HepG2 (cell line): ENCODE measurements at regions not wholly inside any gene's neighbourhood (a gene's known extent, or its start where the extent isn't known, plus 50 kb on each side); places are given as distances from the start of the nearest gene placed in this dataset.

ENCODE experiments used
- ATAC-seq: fragments of 200-7000 bp; cut with Tn5 transposase; 3 replicates; pipeline ENCODE4 v1.9.1; 2020; ENCODE audit warnings: mild to moderate bottlenecking, moderate library complexity
- BruUV-seq: library from RNA; stranded (reverse); fragments of 400-500 nt; replicated peaks from 2 replicates; lab custom pipeline; 2021; lab: Mats Ljungman, UMichigan
- CTCF ChIA-PET: fragments of 300-600 bp; formaldehyde crosslinking; extraction: SDS; loops from one replicate; lab custom pipeline; 2021; ENCODE audit warnings: low total read pairs, inconsistent platforms, low intra/inter-chr PET ratio; lab: Yijun Ruan, JAX
- POLR2A ChIA-PET: fragments of 350-600 bp; sonication (Branson Sonifier 250); formaldehyde crosslinking; loops from one replicate; lab custom pipeline; 2020; ENCODE audit warnings: antibody characterized with exemption, inconsistent platforms; lab: Yijun Ruan, JAX
- DNase-seq: peaks from one replicate; pipeline ENCODE4 v3.0.0-alpha.2; 2015; ENCODE audit warnings: low spot score
- FAIRE-seq: peaks from 3 replicates; lab custom pipeline; 2011; peaks lifted over from hg19 to GRCh38; lab: Jason Lieb, UNC
- H2AFZ ChIP-seq: one replicate; pipeline ENCODE4 v1.6.1; 2011; ENCODE audit warnings: low read length, inconsistent platforms
- H3K27ac ChIP-seq: fragments of 300-600 bp; 3 replicates; pipeline ENCODE4 v1.8.0; 2011; ENCODE audit warnings: mixed run types, mild to moderate bottlenecking, mixed read lengths, low read length, inconsistent platforms; ENCODE audit not compliant: insufficient read depth; ENCODE audit errors: extremely low read length
- H3K27me3 ChIP-seq, 2 experiments: fragments of 200-600 bp in 1 of 2; 2 replicates in 1 of 2; 3 replicates in 1 of 2; pipeline versions ENCODE4 v1.6.0 to v1.8.0; 2011; ENCODE audit warnings: low read length in 2 of 2, mild to moderate bottlenecking in 2 of 2, moderate library complexity in 2 of 2, inconsistent platforms in 1 of 2; ENCODE audit not compliant: insufficient read depth in 2 of 2, control insufficient read depth in 1 of 2
- H3K36me3 ChIP-seq, 2 experiments: fragments of 200-600 bp in 1 of 2; replicated peaks in 1 of 2; 2 replicates in 1 of 2; 3 replicates in 1 of 2; pipeline versions ENCODE4 v1.5.1 to v1.8.0; 2011; ENCODE audit warnings: low read length in 2 of 2, inconsistent platforms in 1 of 2; ENCODE audit not compliant: insufficient read depth in 2 of 2, control insufficient read depth in 1 of 2
- H3K4me1 ChIP-seq: 2 replicates; pipeline ENCODE4 v1.5.1; 2012; ENCODE audit warnings: low read length, inconsistent platforms; ENCODE audit not compliant: insufficient read depth
- H3K4me2 ChIP-seq: 2 replicates; pipeline ENCODE4 v1.6.0; 2011; ENCODE audit warnings: low read depth, low read length, inconsistent platforms
- H3K4me3 ChIP-seq, 3 experiments: fragments of 200-600 bp in 1 of 3; sonication (generic), shearing (Covaris generic) in 1 of 3; replicated peaks in 1 of 3; 2 replicates each; pipeline ENCODE4 v1.5.1; 2011 to 2016; ENCODE audit warnings: low read length in 3 of 3, inconsistent platforms in 2 of 3, low read depth in 2 of 3, mild to moderate bottlenecking in 2 of 3, control low read depth in 1 of 3, mixed read lengths in 1 of 3; ENCODE audit not compliant: insufficient read depth in 1 of 3
- H3K79me2 ChIP-seq: one replicate; pipeline ENCODE4 v1.6.1; 2011; ENCODE audit warnings: low read length, inconsistent platforms; ENCODE audit not compliant: insufficient read depth
- H3K9ac ChIP-seq: 2 replicates; pipeline ENCODE4 v1.6.0; 2011; ENCODE audit warnings: mild to moderate bottlenecking, low read depth, low read length, inconsistent platforms; ENCODE audit not compliant: insufficient read depth
- H3K9me3 ChIP-seq: 2 replicates; pipeline ENCODE4 v1.5.1; 2012; ENCODE audit warnings: mild to moderate bottlenecking, low read length
- H4K20me1 ChIP-seq: 2 replicates; pipeline ENCODE4 v1.6.0; 2011; ENCODE audit warnings: inconsistent platforms, mild to moderate bottlenecking, low read length, moderate library complexity; ENCODE audit not compliant: insufficient read depth
- ATAD3A ChIP-seq: sonication (generic); formaldehyde crosslinking; IDR thresholded peaks from 2 replicates; pipeline ENCODE4 v1.4.0; 2020; ENCODE audit warnings: missing genetic modification reagents
- ATRX ChIP-seq: sonication (generic); formaldehyde crosslinking; IDR thresholded peaks from 2 replicates; pipeline ENCODE4 v1.4.0; 2020; ENCODE audit warnings: missing genetic modification reagents, borderline replicate concordance
- FIP1L1 ChIP-seq: fragments of 200-400 bp; formaldehyde crosslinking; IDR thresholded peaks from 2 replicates; pipeline ENCODE4 v1.6.1; 2018; ENCODE audit warnings: low read depth, mild to moderate bottlenecking, low read length, moderate library complexity, borderline replicate concordance; ENCODE audit not compliant: insufficient read depth
- KAT8 ChIP-seq: IDR thresholded peaks from 2 replicates; pipeline ENCODE4 v1.6.1; 2016; ENCODE audit warnings: missing genetic modification reagents, missing compliant biosample characterization
- KDM5A ChIP-seq: fragments of 200-600 bp; sonication (generic); IDR thresholded peaks from 2 replicates; pipeline ENCODE4 v1.7.0; 2018; ENCODE audit warnings: antibody characterized with exemption, mild to moderate bottlenecking, low read length, borderline replicate concordance
- NR3C1 ChIP-seq: sonication (generic); formaldehyde crosslinking; IDR thresholded peaks from 2 replicates; pipeline ENCODE4 v1.4.0; 2020; ENCODE audit warnings: missing genetic modification reagents
- ZEB1 ChIP-seq: IDR thresholded peaks from 2 replicates; pipeline ENCODE4 v1.6.1; 2012; ENCODE audit warnings: mild to moderate bottlenecking, low read depth, inconsistent platforms; ENCODE audit not compliant: insufficient replicate concordance
- ZFP41 ChIP-seq: sonication (generic); formaldehyde crosslinking; IDR thresholded peaks from 2 replicates; pipeline ENCODE4 v1.4.0; 2020; ENCODE audit warnings: mild to moderate bottlenecking, missing genetic modification reagents, borderline replicate concordance
- ZKSCAN1 ChIP-seq: fragments of 150-350 bp; IDR thresholded peaks from 2 replicates; pipeline ENCODE4 v1.6.1; 2014; ENCODE audit warnings: low read length
- ZNF33B ChIP-seq: sonication (generic); formaldehyde crosslinking; IDR thresholded peaks from 2 replicates; pipeline ENCODE4 v1.5.1; 2020; ENCODE audit warnings: mild to moderate bottlenecking, missing genetic modification reagents
- ZNF878 ChIP-seq: sonication (generic); formaldehyde crosslinking; IDR thresholded peaks from 2 replicates; pipeline ENCODE4 v1.8.1; 2023; ENCODE audit warnings: mild to moderate bottlenecking, missing genetic modification reagents, moderate library complexity
- in situ Hi-C: cut with HindIII; loops from 2 replicates; pipeline ENCODE4 v1.10.0; 2017; ENCODE audit warnings: low pct_unique_long_range_greater_than_20kb; ENCODE audit not compliant: extremely low pct_ligation_motif_present
- intact Hi-C: fragments of 100-400 bp; cut with micrococcal nuclease; formaldehyde crosslinking; loops from one replicate; pipeline ENCODE4 v1.10.0; 2022; ENCODE audit not compliant: unreplicated experiment
- TF ChIP-seq, protein P1 (sequence below): sonication (generic); formaldehyde crosslinking; IDR thresholded peaks from 2 replicates; pipeline ENCODE4 v1.5.0; 2020; ENCODE audit warnings: missing genetic modification reagents, mild to moderate bottlenecking, borderline replicate concordance
- TF ChIP-seq, protein P2 (sequence below): sonication (generic); formaldehyde crosslinking; IDR thresholded peaks from 2 replicates; pipeline ENCODE4 v1.8.0; 2022; ENCODE audit warnings: mild to moderate bottlenecking, missing genetic modification reagents
- TF ChIP-seq, protein P3 (sequence below): sonication (generic); formaldehyde crosslinking; IDR thresholded peaks from 2 replicates; pipeline ENCODE4 v1.4.0; 2020; ENCODE audit warnings: mild to moderate bottlenecking, low read depth, missing genetic modification reagents
- TF ChIP-seq, protein P4 (sequence below): sonication (generic); formaldehyde crosslinking; IDR thresholded peaks from 2 replicates; pipeline ENCODE4 v1.5.1; 2020; ENCODE audit warnings: missing genetic modification reagents, mild to moderate bottlenecking, borderline replicate concordance
- TF ChIP-seq, protein P5 (sequence below): sonication (generic); formaldehyde crosslinking; IDR thresholded peaks from 2 replicates; pipeline ENCODE4 v1.5.0; 2020; ENCODE audit warnings: missing genetic modification reagents, mild to moderate bottlenecking, borderline replicate concordance
- TF ChIP-seq, protein P6 (sequence below): sonication (generic); formaldehyde crosslinking; IDR thresholded peaks from 2 replicates; pipeline ENCODE4 v1.4.0; 2020; ENCODE audit warnings: mild to moderate bottlenecking, missing genetic modification reagents

DNA sequence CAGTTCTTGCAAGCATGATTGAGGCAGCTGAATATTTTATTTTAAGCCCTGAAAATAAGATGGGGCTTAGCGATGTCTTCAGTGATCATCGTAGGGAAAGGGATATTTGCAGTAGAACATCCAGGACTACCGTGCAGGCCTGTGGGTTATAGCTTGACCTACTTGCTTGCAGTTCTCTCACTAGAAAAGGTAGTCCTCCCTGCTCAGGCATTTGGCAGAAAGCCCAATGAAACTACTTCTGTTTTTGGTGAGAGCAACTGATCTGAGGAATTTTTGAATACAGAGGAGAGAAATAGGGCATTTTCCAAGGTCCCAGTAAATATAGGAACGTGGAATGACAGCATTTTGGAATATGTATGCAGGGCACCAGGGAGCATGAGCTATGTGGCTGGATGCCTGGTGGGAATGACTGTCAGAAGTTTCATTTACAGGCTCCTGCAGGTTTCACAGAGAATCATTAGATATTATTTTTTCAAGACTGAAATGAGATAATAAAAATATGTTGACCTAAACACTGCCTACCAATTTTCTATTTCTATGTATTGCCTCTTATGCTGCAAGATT lies 417.9 kb upstream of the ACTBL2 start (continued):
- TF ChIP-seq ZFP41 (no peak), ZEB1 (no peak)

GRCh38 chr5:57896576-57896975 lies 414.0 kb upstream of the ACTBL2 start:
- ChIA-PET CTCF (no interaction called here), POLR2A (no interaction called here)
- Histone ChIP-seq H3K9me3 (no peaks in the 10 kb centered on the region), H3K4me1 (no peaks in the 10 kb centered on the region), H3K27ac (no peak overlapping the region), H3K36me3 (no peaks in the 10 kb centered on the region), H3K4me3 (no peak overlapping the region), H3K27me3 (no peaks in the 10 kb centered on the region; a peak in 1 of 5 replicates), H4K20me1 (no peaks in the 10 kb centered on the region), H3K9ac (no peak overlapping the region), H3K79me2 (no peaks in the 10 kb centered on the region), H2AFZ (no peak overlapping the region), H3K4me2 (no peak overlapping the region)
- BruUV-seq, result no TSS peak
- FAIRE-seq (no peak), DNase-seq (no peak), ATAC-seq (no peak)
- intact Hi-C loops, result no loop called here
- TF ChIP-seq ATRX (CRISPR knock-in tag), result no peak
- TF ChIP-seq, protein P1, sequence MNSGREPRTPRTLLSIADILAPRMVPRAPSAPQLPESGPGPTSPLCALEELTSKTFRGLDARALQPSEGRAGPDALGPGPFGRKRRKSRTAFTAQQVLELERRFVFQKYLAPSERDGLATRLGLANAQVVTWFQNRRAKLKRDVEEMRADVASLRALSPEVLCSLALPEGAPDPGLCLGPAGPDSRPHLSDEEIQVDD, result no peak
- TF ChIP-seq NR3C1 (CRISPR knock-in tag), result no peak
- TF ChIP-seq, protein P2, sequence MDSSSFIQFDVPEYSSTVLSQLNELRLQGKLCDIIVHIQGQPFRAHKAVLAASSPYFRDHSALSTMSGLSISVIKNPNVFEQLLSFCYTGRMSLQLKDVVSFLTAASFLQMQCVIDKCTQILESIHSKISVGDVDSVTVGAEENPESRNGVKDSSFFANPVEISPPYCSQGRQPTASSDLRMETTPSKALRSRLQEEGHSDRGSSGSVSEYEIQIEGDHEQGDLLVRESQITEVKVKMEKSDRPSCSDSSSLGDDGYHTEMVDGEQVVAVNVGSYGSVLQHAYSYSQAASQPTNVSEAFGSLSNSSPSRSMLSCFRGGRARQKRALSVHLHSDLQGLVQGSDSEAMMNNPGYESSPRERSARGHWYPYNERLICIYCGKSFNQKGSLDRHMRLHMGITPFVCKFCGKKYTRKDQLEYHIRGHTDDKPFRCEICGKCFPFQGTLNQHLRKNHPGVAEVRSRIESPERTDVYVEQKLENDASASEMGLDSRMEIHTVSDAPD (CRISPR knock-in tag), result no peak
- no peak for TF ChIP-seq FIP1L1
- TF ChIP-seq KDM5A, result no peak
- TF ChIP-seq, protein P3, sequence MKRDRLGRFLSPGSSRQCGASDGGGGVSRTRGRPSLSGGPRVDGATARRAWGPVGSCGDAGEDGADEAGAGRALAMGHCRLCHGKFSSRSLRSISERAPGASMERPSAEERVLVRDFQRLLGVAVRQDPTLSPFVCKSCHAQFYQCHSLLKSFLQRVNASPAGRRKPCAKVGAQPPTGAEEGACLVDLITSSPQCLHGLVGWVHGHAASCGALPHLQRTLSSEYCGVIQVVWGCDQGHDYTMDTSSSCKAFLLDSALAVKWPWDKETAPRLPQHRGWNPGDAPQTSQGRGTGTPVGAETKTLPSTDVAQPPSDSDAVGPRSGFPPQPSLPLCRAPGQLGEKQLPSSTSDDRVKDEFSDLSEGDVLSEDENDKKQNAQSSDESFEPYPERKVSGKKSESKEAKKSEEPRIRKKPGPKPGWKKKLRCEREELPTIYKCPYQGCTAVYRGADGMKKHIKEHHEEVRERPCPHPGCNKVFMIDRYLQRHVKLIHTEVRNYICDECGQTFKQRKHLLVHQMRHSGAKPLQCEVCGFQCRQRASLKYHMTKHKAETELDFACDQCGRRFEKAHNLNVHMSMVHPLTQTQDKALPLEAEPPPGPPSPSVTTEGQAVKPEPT, result no peak
- TF ChIP-seq ZNF878, result no peak
- no peak for TF ChIP-seq ZKSCAN1
- TF ChIP-seq, protein P4, sequence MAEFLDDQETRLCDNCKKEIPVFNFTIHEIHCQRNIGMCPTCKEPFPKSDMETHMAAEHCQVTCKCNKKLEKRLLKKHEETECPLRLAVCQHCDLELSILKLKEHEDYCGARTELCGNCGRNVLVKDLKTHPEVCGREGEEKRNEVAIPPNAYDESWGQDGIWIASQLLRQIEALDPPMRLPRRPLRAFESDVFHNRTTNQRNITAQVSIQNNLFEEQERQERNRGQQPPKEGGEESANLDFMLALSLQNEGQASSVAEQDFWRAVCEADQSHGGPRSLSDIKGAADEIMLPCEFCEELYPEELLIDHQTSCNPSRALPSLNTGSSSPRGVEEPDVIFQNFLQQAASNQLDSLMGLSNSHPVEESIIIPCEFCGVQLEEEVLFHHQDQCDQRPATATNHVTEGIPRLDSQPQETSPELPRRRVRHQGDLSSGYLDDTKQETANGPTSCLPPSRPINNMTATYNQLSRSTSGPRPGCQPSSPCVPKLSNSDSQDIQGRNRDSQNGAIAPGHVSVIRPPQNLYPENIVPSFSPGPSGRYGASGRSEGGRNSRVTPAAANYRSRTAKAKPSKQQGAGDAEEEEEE, result no peak
- TF ChIP-seq, protein P5, sequence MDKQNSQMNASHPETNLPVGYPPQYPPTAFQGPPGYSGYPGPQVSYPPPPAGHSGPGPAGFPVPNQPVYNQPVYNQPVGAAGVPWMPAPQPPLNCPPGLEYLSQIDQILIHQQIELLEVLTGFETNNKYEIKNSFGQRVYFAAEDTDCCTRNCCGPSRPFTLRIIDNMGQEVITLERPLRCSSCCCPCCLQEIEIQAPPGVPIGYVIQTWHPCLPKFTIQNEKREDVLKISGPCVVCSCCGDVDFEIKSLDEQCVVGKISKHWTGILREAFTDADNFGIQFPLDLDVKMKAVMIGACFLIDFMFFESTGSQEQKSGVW (CRISPR knock-in tag), result no peak
- TF ChIP-seq ATAD3A, result no peak
- TF ChIP-seq, protein P6, sequence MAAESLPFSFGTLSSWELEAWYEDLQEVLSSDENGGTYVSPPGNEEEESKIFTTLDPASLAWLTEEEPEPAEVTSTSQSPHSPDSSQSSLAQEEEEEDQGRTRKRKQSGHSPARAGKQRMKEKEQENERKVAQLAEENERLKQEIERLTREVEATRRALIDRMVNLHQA (CRISPR knock-in tag), result no peak
- no peak for TF ChIP-seq KAT8 (CRISPR knock-in tag)
- no peak for TF ChIP-seq ZNF33B (CRISPR knock-in tag)
- in situ Hi-C loops, result no loop called here
